OCI-LY1 (cell line): ENCODE measurements at regions not wholly inside any gene's neighbourhood (a gene's known extent, or its start where the extent isn't known, plus 50 kb on each side); places are given as distances from the start of the nearest gene placed in this dataset.

Experiments
- EZH2 ChIP-seq: fragments of 200-600 bp; sonication (generic), shearing (Covaris generic); IDR thresholded peaks from 2 replicates; pipeline ENCODE4 v1.8.0; 2017; ENCODE audit warnings: borderline replicate concordance, mixed run types, mild to moderate bottlenecking, antibody characterized with exemption, low read length, moderate library complexity, mixed read lengths
- TF ChIP-seq, protein P1 (sequence below): fragments of 200-600 bp; sonication (generic), shearing (Covaris generic); IDR thresholded peaks from 2 replicates; pipeline ENCODE4 v1.5.1; 2017; ENCODE audit warnings: mild to moderate bottlenecking, antibody characterized with exemption, low read length, moderate library complexity, mixed read lengths

DNA sequence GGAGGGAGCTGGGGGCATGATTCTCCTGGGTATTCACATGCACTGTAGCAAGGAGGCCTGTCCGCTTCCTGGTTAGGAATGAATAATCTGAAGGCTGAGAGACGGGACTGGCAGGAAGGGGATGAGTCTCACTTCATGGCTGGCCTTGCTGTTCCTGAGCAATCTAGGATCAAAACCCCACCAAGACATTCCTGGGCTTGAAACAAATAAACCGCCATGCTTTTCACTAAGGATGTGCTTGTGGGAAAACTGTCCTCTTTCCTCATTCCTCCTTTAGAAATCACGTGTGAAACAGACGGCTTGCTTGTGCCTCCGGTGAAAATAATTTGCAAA, 132.8 kb downstream of the MACROH2A1 start:
- TF ChIP-seq, protein P1, sequence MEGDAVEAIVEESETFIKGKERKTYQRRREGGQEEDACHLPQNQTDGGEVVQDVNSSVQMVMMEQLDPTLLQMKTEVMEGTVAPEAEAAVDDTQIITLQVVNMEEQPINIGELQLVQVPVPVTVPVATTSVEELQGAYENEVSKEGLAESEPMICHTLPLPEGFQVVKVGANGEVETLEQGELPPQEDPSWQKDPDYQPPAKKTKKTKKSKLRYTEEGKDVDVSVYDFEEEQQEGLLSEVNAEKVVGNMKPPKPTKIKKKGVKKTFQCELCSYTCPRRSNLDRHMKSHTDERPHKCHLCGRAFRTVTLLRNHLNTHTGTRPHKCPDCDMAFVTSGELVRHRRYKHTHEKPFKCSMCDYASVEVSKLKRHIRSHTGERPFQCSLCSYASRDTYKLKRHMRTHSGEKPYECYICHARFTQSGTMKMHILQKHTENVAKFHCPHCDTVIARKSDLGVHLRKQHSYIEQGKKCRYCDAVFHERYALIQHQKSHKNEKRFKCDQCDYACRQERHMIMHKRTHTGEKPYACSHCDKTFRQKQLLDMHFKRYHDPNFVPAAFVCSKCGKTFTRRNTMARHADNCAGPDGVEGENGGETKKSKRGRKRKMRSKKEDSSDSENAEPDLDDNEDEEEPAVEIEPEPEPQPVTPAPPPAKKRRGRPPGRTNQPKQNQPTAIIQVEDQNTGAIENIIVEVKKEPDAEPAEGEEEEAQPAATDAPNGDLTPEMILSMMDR = no peak
- TF ChIP-seq EZH2 = no peak
